ENCODE measurements at regions not wholly inside any gene's neighbourhood (a gene's known extent, or its start where the extent isn't known, plus 50 kb on each side); places are given as distances from the start of the nearest gene placed in this dataset.

DNA sequence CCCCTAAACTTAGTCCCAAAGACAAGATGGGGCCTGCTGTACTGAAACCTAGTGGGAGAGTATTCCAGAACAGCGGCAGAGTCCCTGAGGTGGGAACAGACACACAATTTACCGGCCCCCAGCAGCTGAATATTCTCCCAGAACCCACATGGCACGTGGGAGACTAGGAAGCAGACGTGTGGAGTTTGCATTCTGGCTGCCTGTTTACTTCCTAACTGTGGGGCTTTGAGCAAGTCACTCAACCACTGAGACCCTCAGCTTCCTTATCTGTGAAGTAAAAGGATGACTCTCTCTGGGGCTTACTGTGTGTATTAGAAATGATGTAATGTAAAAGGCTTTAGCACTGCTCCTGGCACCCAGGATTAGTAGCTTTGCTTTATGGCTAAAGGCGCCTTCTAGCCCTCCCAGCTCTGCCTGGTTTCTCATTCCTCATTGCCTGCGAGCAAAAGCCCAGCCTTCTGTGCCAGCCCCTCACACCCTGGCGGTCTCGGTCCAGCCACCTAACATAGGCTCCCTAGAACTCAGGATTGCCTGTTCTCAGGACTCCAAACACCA is 353.1 kb downstream of the CDC5L start:
- Histone ChIP-seq H2AFZ (ENCODE audit: low read depth, low read length) (no peak overlapping the region), H3K9ac (ENCODE audit: low read length) (no peak overlapping the region), H3K27me3 (ENCODE audit: insufficient read depth, low read depth, low read length) (no peaks in the 10 kb centered on the region)

DNA sequence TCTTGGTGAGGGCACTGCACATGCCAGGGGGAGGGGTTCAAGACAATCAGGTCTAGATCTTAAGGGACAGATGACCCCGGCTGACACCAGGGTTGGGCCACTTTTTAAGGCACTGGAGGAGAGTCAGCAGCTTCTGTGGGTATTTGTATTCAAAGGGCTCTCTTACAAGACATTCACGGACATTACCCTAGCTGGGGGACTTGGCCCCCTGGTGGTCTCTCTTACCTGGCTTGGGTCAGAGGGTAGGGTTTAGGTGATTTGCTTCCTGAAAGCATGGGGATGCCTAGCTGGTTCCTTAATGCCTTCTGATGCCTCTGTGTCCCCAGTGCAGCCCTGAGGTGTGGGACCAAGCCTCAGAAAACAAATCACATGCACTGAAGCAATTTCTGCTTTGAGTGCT is 354.7 kb downstream of the CDC5L start:
- no peaks in the 10 kb centered on the region for H4K20me1 ChIP-seq (ENCODE audit: insufficient read depth)
- no peaks in the 10 kb centered on the region for H3K36me3 ChIP-seq (ENCODE audit: insufficient read depth, low read length)
- TF ChIP-seq TAF1 (IDR thresholded peaks at IDR 0.05; ENCODE audit: low read depth) (no peak), POLR2AphosphoS5 (IDR thresholded peaks at IDR 0.05) (no peak)
- no peaks in the 10 kb centered on the region for H3K9me2 ChIP-seq (ENCODE audit: insufficient read depth, low read length)
- H3K4me3 ChIP-seq (ENCODE audit: low read length), result no peak overlapping the region
- H3K9ac ChIP-seq (ENCODE audit: low read length), result no peak overlapping the region
- H3F3A ChIP-seq (ENCODE audit: insufficient read depth, low read length, poor library complexity, severe bottlenecking), result no peaks in the 10 kb centered on the region
- no peaks in the 10 kb centered on the region for H3K9me3 ChIP-seq (ENCODE audit: low read length)
- no peak overlapping the region for H3K4me2 ChIP-seq (ENCODE audit: low read length)
- H3K27me3 ChIP-seq (ENCODE audit: insufficient read depth, low read depth, low read length), result no peaks in the 10 kb centered on the region
- H3K79me2 ChIP-seq (replicated peaks; ENCODE audit: insufficient read depth, low read length), result no peaks in the 10 kb centered on the region
- H2AFZ ChIP-seq (ENCODE audit: low read depth, low read length), result no peak overlapping the region
- H3K27ac ChIP-seq (ENCODE audit: low read length), result no peak overlapping the region

More for the DNA sequence above, 353.1 kb downstream of the CDC5L start:
- H3K36me3 ChIP-seq (ENCODE audit: insufficient read depth, low read length), result no peaks in the 10 kb centered on the region
- TF ChIP-seq TAF1 (IDR thresholded peaks at IDR 0.05; ENCODE audit: low read depth), result no peak
- TF ChIP-seq RAD21 (conservative IDR thresholded peaks at IDR 0.05), result no peak
- TF ChIP-seq, protein P1, sequence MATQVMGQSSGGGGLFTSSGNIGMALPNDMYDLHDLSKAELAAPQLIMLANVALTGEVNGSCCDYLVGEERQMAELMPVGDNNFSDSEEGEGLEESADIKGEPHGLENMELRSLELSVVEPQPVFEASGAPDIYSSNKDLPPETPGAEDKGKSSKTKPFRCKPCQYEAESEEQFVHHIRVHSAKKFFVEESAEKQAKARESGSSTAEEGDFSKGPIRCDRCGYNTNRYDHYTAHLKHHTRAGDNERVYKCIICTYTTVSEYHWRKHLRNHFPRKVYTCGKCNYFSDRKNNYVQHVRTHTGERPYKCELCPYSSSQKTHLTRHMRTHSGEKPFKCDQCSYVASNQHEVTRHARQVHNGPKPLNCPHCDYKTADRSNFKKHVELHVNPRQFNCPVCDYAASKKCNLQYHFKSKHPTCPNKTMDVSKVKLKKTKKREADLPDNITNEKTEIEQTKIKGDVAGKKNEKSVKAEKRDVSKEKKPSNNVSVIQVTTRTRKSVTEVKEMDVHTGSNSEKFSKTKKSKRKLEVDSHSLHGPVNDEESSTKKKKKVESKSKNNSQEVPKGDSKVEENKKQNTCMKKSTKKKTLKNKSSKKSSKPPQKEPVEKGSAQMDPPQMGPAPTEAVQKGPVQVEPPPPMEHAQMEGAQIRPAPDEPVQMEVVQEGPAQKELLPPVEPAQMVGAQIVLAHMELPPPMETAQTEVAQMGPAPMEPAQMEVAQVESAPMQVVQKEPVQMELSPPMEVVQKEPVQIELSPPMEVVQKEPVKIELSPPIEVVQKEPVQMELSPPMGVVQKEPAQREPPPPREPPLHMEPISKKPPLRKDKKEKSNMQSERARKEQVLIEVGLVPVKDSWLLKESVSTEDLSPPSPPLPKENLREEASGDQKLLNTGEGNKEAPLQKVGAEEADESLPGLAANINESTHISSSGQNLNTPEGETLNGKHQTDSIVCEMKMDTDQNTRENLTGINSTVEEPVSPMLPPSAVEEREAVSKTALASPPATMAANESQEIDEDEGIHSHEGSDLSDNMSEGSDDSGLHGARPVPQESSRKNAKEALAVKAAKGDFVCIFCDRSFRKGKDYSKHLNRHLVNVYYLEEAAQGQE (IDR thresholded peaks at IDR 0.05; ENCODE audit: borderline replicate concordance), result no peak
- no peak for TF ChIP-seq MXI1 (conservative IDR thresholded peaks at IDR 0.05; ENCODE audit: poor library complexity, severe bottlenecking)
- TF ChIP-seq SMC3 (conservative IDR thresholded peaks at IDR 0.05; ENCODE audit: poor library complexity), result no peak
- no peak for TF ChIP-seq EP300 (conservative IDR thresholded peaks at IDR 0.05; ENCODE audit: poor library complexity, severe bottlenecking)
- no peak for TF ChIP-seq POLR2AphosphoS5 (IDR thresholded peaks at IDR 0.05)
- no peak for TF ChIP-seq EZH2 (IDR thresholded peaks at IDR 0.05; ENCODE audit: borderline replicate concordance, insufficient read depth, low read length, poor library complexity, severe bottlenecking)
- TF ChIP-seq, protein P2, sequence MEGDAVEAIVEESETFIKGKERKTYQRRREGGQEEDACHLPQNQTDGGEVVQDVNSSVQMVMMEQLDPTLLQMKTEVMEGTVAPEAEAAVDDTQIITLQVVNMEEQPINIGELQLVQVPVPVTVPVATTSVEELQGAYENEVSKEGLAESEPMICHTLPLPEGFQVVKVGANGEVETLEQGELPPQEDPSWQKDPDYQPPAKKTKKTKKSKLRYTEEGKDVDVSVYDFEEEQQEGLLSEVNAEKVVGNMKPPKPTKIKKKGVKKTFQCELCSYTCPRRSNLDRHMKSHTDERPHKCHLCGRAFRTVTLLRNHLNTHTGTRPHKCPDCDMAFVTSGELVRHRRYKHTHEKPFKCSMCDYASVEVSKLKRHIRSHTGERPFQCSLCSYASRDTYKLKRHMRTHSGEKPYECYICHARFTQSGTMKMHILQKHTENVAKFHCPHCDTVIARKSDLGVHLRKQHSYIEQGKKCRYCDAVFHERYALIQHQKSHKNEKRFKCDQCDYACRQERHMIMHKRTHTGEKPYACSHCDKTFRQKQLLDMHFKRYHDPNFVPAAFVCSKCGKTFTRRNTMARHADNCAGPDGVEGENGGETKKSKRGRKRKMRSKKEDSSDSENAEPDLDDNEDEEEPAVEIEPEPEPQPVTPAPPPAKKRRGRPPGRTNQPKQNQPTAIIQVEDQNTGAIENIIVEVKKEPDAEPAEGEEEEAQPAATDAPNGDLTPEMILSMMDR (IDR thresholded peaks at IDR 0.05; ENCODE audit: poor library complexity, severe bottlenecking), result no peak
- H3K27ac ChIP-seq (ENCODE audit: low read length), result no peak overlapping the region
- H3K79me2 ChIP-seq (replicated peaks; ENCODE audit: insufficient read depth, low read length), result no peaks in the 10 kb centered on the region
- no peaks in the 10 kb centered on the region for H4K20me1 ChIP-seq (ENCODE audit: insufficient read depth)
- no peak overlapping the region for H3K4me3 ChIP-seq (ENCODE audit: low read length)
- no peaks in the 10 kb centered on the region for H3F3A ChIP-seq (ENCODE audit: insufficient read depth, low read length, poor library complexity, severe bottlenecking)
- H3K9me3 ChIP-seq (ENCODE audit: low read length), result no peaks in the 10 kb centered on the region
- H3K9me2 ChIP-seq (ENCODE audit: insufficient read depth, low read length), result no peaks in the 10 kb centered on the region
- H3K4me2 ChIP-seq (ENCODE audit: low read length), result no peak overlapping the region

Measured in neural cell (in vitro differentiated cells).